SK-N-SH (cell line): ENCODE measurements at regions not wholly inside any gene's neighbourhood (a gene's known extent, or its start where the extent isn't known, plus 50 kb on each side); places are given as distances from the start of the nearest gene placed in this dataset.

Experiments
- CTCF ChIP-seq: fragments of 200-600 bp; sonication (generic); IDR thresholded peaks from 2 replicates; pipeline ENCODE4 v1.6.1; 2017; ENCODE audit warnings: antibody characterized with exemption, mild to moderate bottlenecking, moderate library complexity
- NFIC ChIP-seq: IDR thresholded peaks from 2 replicates; pipeline ENCODE4 v1.4.0; 2012; ENCODE audit warnings: borderline replicate concordance
- POLR2AphosphoS5 ChIP-seq: IDR thresholded peaks from 2 replicates; pipeline ENCODE4 v1.6.1; 2012; ENCODE audit warnings: low read depth, low read length
- USF2 ChIP-seq: fragments of 150-350 bp; IDR thresholded peaks from 2 replicates; pipeline ENCODE4 v1.6.1; 2017; ENCODE audit warnings: antibody characterized with exemption, low read length, low read depth, borderline replicate concordance

- TF ChIP-seq USF2 (no peak), CTCF (no peak), POLR2AphosphoS5 (no peak), NFIC (no peak)
These were observed 78.6 kb upstream of the TTC34 start for GRCh38 chr1:2880086-2880485.
